Central memory CD4-positive, alpha-beta T cell (primary cell): ENCODE measurements at regions not wholly inside any gene's neighbourhood (a gene's known extent, or its start where the extent isn't known, plus 50 kb on each side); places are given as distances from the start of the nearest gene placed in this dataset.
"Not testable (repeated sequence)": the region's sequence is repeated elsewhere in the genome, so short reads cannot be mapped to it uniquely, and the experiment has no call there.

Source experiments
- DNase-seq: peaks from one replicate; pipeline ENCODE4 v3.0.0; 2022

GRCh38 chr13:24997367-24997967 lies 98.5 kb upstream of the PABPC3 start:
- DNase-seq = peak; percentile 17

DNA sequence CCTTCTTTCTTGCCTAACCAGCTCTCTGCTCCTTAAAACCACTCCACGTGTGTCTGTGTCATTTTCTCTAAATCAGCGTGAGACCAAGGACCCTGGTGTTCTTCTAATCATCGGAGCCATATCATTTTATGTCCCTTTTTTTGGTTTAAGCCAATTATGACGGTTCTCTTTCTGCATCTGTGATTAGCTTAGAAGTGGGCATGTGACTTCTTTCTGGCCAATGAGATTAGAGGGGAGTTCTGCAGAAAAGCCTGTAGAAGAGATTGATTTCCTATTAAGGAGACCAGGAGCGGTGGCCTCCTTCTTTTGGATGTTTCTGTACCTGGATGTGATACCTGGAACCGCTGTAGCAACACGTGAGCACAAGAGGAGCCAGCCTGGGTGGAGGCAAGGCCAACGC lies 97.5 kb upstream of the PABPC3 start:
- no peak for DNase-seq

- no peak for DNase-seq
These were observed 94.3 kb upstream of the PABPC3 start for GRCh38 chr13:25001476-25002206.

- not testable (repeated sequence) for DNase-seq
These were observed 93.6 kb upstream of the PABPC3 start for GRCh38 chr13:25002311-25002710.

- DNase-seq = not testable (repeated sequence)
These were observed 91.4 kb upstream of the PABPC3 start for GRCh38 chr13:25004489-25004888.

DNA sequence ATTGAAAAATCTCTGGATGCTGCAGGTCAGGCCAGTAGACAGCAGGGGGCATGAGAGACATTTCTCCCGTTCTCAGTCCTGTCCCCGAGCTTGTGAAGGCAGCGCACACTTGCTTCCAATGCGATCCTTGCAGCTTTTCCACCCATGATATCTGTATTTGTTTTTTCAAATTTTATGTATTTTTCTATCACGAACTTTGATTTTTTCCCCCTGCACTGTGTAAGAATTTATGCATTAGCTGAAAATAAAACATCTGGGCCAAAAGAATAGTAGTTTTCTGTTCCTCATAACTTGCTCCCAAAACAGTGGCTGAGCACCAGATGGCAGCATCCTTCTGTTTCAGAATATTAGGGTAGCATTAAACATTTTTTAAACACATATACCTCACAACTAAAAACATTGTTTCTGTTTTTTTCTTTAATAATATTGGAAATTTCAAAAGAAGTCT lies 90.9 kb upstream of the PABPC3 start:
- DNase-seq = not testable (repeated sequence)

DNA sequence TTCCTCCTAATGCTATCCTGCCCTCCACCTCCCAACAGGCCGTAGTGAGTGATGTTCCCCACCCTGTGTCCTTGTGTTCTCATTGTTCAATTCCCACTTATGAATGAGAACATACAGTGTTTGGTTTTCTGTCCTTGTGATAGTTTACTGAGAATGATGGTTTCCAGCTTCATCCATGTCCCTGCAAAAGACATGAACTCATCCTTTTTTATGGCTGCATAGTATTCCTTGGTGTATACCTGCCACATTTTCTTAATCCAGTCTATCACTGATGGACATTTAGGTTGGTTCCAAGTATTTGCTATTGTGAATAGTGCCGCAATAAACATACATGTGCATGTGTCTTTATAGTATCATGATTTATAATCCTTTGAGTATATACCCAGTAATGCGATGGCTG lies 88.5 kb upstream of the PABPC3 start:
- DNase-seq = not testable (repeated sequence)

DNA sequence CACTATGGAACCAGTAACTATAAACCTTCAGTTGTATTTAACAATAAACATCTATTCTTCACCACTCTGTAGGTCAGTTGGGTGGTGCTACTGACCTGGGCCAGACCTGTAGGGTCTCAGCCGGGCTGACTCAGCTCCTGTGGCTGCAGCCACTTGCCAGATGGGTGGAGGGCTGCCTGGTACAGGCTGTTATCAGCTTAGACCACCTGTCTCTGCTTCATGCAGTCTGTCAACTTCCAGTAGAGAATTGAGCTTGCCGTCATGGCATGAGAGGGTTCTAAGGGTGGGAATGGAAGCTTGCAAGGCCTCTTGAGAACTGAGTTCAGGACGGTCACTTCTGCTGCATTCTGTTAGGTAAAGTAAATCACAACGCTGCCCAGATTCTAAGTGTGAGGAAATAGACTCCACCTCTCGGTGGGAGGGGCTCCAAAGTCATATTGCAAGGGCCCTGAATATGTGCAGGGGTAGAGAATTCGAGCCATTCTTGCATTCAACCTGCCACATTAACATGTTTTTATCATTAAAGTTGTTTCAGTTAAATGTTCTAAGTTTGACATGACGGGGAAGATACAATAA lies 81.5 kb upstream of the PABPC3 start:
- not testable (repeated sequence) for DNase-seq

- DNase-seq = not testable (repeated sequence)
These were observed 78.8 kb upstream of the PABPC3 start for GRCh38 chr13:25017176-25017575.

- not testable (repeated sequence) for DNase-seq
These were observed 77.9 kb upstream of the PABPC3 start for GRCh38 chr13:25017808-25018728.

DNA sequence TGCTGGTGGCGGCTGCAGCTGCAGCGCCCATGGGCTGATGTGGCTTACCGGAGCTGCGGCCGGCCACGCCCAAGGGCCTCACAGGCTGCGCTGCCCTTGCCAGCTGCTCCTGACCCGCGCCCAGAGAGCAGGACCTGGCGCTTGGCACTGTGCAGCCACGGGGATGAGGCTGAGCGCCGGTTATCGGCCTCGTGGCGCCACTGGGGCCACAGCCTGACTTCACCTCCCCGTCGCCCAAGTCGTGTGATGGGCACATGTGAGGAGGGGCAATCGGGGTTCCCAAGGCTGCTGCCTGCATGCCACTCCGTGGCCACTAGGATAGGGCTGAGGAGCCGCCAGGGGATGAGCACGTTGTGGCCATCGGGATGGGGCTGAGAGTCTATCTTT lies 77.2 kb upstream of the PABPC3 start:
- DNase-seq = no peak

DNA sequence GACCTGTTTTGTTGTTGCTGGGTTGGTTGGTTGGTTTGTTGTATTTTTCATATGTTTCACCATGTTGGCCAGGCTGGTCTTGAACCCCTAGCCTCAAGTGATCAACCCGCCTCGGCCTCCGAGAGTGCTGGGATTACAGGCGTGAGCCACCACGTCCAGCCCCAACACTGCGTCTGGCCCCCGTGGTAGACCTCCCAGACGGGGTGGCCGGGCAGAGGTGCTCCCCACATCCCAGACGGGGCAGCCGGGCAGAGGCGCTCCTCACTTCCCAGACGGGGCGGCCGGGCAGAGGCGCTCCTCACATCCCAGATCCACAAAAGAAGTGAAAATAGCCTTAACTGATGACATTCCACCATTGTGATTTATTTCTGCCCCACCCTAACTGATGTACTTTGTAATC lies 76.2 kb upstream of the PABPC3 start:
- not testable (repeated sequence) for DNase-seq

DNA sequence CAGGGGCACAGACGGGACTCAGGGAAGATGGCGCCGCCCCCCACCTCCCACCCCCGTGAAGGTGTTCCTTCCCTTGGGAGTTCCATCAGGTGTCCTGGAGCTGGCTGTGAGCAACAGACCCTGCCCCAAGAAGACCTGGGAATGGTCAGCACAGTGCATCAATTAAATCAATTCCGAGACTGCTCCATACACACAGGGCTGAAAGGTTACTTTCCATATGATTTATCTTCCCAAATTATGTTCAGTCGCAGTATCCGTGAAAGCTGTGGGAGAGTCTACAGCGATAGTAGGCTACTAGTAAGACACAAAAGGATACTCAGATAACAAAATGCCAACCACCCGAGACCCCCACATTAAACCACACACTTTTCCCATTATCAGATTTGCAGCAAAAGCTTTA lies 71.8 kb upstream of the PABPC3 start:
- no peak for DNase-seq

DNA sequence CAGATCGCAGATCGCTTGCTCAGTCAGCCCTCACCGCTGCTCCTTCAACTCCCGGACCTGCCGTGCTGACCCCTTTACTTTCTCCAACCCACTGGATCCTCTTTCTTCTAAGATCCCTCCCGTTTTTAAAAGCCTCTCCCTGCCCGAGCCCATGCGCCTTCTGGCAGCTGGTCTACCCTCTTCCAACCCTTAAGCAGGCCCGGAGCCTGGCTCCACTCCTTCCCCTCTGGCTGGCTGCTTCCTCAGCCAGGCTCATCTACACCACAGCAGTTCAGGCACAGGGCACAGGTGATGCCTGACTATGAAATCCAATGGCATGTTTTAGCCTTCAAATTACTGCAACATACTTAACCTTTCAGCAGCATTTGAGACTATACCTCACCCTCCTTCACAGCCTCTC lies 63.8 kb upstream of the PABPC3 start:
- DNase-seq = no peak

DNA sequence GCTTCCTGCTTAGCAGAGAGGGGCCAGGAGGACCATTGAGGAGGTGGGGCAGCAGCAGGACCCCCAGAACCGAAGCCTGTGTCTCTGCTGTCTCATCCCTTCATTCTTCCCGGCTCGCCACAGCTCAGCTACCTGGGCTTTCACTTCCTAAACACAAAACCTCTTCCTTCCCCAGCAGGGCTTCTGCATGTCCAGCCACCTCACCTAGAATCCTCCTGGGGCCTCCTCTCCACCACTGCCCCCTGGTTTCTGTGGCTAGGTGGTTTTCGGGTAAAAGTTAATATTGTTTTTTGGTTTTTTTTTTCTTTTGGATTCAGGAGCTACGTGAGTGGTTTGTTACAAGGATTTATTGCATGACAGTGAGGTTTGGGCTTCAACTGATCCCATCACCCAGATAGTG lies 61.8 kb upstream of the PABPC3 start:
- no peak for DNase-seq

DNA sequence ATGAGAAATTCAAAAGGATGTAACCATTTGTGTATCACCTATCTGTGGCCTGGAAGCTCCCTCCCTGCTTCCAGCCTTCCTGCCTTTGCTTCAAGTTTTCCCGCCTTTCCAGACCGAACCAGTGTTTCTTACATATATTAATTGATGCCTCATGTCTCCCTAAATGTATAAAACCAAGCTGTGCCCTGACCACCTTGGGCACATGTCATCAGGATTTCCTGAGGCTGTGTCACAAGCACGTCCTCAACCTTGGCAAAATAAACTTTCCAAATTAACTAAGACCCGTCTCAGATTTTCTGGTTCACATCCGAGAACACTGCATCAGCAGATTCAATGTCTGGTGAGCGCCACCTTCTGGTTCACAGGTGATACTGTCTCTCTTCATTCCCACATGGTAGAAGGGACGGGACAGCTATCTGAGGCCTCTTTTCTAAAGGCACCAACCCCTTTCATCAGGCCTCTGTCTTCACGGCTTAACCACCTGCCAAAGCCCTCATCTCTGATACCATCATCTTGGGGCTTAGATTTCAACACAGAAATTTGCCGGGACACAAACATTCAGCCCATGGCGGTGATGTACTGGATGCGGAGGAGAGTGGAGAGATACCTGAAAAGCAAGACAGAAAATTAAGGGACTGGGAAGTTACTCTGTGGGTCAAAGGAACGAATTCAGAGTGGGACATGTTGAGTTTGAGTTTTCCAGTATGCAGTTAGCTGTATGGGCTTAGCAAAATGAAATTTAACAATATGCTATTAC lies 58.7 kb upstream of the PABPC3 start:
- peak; percentile 18 for DNase-seq

- DNase-seq = no peak
These were observed 53.6 kb upstream of the PABPC3 start for GRCh38 chr13:25042151-25042865.

- no peak for DNase-seq
These were observed 51.9 kb upstream of the PABPC3 start for GRCh38 chr13:25044071-25044470.
